GM03348 (cell line): ENCODE measurements at regions not wholly inside any gene's neighbourhood (a gene's known extent, or its start where the extent isn't known, plus 50 kb on each side); places are given as distances from the start of the nearest gene placed in this dataset.

Experiments
- DNase-seq: peaks from one replicate; pipeline ENCODE4 v3.0.0; 2012; ENCODE audit warnings: low spot score

DNA sequence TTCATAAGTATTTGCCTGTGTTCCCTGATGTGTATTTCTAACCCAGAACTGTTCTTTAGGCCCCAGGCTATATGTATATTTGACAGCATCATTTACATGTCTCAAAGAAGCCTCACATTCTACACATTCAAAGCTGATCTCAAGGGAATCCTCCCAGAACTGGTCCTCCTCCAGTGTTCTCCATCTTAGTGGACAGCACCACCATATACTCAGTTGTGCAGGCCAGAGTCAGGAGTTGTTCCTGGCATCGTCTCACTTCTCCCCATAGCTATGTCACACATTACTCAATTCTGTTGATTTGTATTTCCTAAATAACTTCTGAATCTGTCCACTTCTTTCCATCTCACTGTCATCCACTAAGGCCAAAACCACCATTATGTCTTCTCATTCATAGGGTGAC is 82.8 kb upstream of the TRPC3 start:
- no peak for DNase-seq

DNA sequence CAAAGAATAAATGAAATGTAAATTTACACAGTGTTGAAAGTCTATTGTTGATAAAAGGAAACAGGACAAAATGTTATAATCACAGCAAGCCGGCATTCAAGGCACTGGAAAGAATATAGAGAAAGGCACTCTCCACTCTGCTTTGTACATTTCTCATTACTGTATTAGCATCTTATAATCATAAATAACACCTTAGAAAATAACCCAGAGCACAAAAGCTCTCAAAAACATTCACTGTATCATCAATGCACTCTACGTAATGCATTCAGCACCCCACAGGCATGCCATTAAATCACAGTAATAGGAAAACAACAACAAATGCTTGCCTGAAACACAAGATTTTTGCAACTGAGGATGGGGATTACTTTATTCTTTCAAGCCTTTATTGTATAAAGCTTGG is 75.3 kb upstream of the TRPC3 start:
- DNase-seq = no peak

DNA sequence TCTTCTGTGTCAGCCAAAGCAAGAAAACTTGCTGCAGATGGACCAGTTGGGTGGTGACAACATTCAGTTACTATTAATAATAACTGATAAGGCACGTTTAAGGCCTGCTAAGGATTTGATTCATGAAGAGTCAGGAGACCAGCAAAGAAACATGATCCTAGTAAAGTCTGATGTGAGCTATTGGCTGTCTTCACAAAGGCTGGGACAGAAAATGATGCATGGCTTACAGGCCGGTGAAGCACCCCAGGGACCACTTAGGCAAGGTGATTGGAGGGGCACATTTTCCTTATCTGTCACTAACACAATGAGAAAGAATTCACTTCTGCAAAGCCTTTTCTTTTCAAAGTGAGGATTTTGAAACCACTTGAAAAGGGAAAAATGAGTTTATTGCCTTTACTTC is 65.4 kb upstream of the TRPC3 start:
- peak; percentile 11 for DNase-seq

- DNase-seq = no peak
These were observed 63.3 kb upstream of the TRPC3 start for GRCh38 chr4:122015203-122015602.

DNA sequence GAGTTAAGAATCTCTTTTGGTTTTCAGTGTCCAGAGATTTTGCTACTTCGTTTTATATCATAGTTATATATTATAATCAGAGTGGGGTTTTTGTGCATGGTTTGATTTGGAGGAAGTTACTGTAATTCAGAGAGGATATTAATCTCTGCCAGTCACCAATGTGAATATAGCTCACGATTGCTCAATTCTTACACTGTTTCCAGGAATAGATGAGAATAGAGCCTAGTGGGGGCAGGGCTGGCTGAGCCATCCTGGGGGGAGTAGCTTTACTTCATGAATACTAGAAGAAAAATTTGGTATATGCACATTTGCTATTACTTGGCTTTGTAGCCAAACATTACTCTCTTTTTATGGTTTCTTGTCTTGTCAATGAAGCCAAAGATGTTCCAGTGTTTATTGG is 60.9 kb upstream of the TRPC3 start:
- DNase-seq = peak; percentile 62

DNA sequence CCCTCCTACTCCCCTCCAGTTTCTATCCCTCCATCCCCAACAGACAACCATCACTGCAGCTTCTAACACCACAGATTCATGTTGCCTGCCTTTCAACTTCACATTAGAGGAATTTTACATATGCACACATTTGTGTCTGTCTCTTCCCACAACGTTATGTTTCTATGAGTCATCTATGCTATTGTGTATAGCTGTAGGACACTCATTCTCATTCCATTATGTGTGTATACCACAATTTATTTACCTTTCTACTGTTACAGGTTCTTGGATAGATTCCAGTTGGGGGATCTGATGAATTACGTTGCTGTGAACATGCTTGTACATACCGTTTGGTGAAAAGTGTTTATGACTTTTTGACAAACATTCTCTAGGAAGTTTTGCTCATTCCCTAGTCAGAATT is 58.8 kb upstream of the TRPC3 start:
- DNase-seq = no peak

GRCh38 chr4:122009524-122009923 is 57.7 kb upstream of the TRPC3 start:
- DNase-seq = no peak

GRCh38 chr4:122007016-122007415 is 55.2 kb upstream of the TRPC3 start:
- no peak for DNase-seq

DNA sequence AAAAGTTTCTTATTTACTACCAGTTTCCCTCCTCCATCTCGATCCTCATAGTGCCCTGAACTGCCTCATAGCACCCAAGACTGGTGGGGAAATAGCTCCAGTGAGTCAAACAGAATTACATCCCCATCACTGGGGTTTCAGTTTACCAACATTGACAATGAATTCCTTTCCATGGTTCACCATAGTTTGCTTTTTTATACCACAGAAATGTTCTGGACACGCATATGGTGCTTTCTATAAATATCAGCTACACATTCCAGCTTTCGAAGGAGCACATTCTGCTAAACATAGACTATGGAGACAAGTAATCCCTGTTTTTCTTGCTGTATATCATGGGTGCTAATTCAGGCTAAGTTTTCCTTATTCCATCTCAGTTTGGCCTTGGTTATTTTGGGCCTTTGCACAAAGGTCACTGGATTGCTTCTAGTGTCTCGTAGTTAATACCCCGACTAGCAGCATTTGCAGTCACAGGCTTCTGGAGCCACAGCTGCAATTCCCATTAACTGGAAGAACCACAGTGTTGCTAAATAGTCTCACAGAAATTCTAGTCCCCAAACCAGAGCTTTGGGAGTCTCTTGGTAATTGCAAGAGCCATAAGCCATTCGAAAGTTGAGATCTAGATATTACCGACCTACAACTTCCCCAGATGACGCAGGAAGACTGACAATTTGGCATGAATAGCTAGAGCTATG is 53.4 kb upstream of the TRPC3 start:
- DNase-seq = no peak

DNA sequence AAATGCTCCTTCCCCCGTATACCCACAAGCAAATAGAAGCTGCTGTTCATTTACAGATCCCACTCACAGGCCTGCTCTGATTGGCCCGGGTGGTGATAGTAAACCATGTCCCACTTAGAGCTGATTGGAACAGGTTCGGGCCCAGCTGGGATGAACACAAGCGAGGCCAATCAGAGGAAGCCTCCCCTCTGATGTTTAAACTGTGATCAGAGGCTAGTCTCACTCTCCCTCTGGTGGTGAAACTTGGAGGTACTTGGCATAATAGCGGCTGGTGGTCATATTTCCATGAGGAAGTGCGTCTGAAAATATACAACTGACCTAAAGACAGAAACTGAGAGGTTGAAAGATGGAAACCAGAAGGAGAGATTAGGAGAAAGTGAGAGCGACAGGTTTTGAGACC is 51.5 kb upstream of the TRPC3 start:
- peak; percentile 17 for DNase-seq
